Right lobe of liver (tissue), 6 donors: ENCODE measurements at regions not wholly inside any gene's neighbourhood (a gene's known extent, or its start where the extent isn't known, plus 50 kb on each side); places are given as distances from the start of the nearest gene placed in this dataset.

Source experiments
- ATAC-seq, 4 donors: fragments of 200-7000 bp; cut with Tn5 transposase; one replicate each; pipeline ENCODE4 v1.9.1; 2020; ENCODE audit warnings: mild to moderate bottlenecking in 4 of 4, moderate library complexity in 4 of 4
- DNase-seq, 3 donors: peaks; one replicate each; pipeline ENCODE4 v3.0.0-alpha.2; 2020
- H3K27ac ChIP-seq, 3 donors: fragments of 200-600 bp; one replicate each; pipeline ENCODE4 v1.8.0; 2022
- H3K27me3 ChIP-seq, 2 donors: fragments of 200-600 bp; one replicate each; pipeline ENCODE4 v1.8.0; 2022
- H3K36me3 ChIP-seq, 4 donors: fragments of 200-600 bp; sonication (generic) in 1 of 4; one replicate each; pipeline versions ENCODE4 v1.5.1 to v1.8.0; 2017 to 2022; ENCODE audit warnings: control low read depth in 1 of 4
- H3K4me1 ChIP-seq, 4 donors: fragments of 200-600 bp; sonication (generic) in 1 of 4; one replicate each; pipeline versions ENCODE4 v1.5.1 to v1.8.0; 2017 to 2022; ENCODE audit warnings: control low read depth in 1 of 4
- H3K4me3 ChIP-seq, 3 donors: fragments of 200-600 bp; one replicate each; pipeline ENCODE4 v1.8.0; 2022
- H3K9me3 ChIP-seq, 4 donors: fragments of 200-600 bp; sonication (generic) in 1 of 4; one replicate each; pipeline versions ENCODE4 v1.5.1 to v1.8.0; 2017 to 2022; ENCODE audit warnings: control low read depth in 1 of 4
- CTCF ChIP-seq, 4 donors: fragments of 200-600 bp in 3 of 4; fragments of 450-650 bp in 1 of 4; IDR thresholded peaks; one replicate each; pipeline versions ENCODE4 v1.5.1 to v1.8.0; 2016 to 2022; ENCODE audit warnings: antibody characterized with exemption in 4 of 4, mild to moderate bottlenecking in 2 of 4
- POLR2A ChIP-seq: fragments of 450-650 bp; IDR thresholded peaks from one replicate; pipeline ENCODE4 v1.6.1; 2017; ENCODE audit warnings: antibody characterized with exemption, mild to moderate bottlenecking
- WGBS: methylation state at CpG from one replicate; pipeline ENCODE4 v1.1.6; 2018; ENCODE audit warnings: low coverage, low lambda C conversion rate; ENCODE audit not compliant: insufficient coverage; ENCODE audit errors: missing lambda C conversion rate; 5-methylcytosine and 5-hydroxymethylcytosine counted together
- intact Hi-C, 2 donors: fragments of 100-400 bp; cut with DNase I; formaldehyde crosslinking; loops; one replicate each; pipeline versions ENCODE4 v1.11.2 to v1.14.1; 2022
- donor health status: DM: no; HTN: yes; CAD: no.
- donor health status: DM: no; HTN: no; CAD: no.
- donor health status: DM: no; HTN: no; CAD: no.
- donor health status: DM: no; HTN: yes; CAD: no.
- donor health status: DM: no; HTN: yes; CAD: no.

- H3K4me3 ChIP-seq, result no peak overlapping the region
- no peak for DNase-seq
- intact Hi-C loops, result no loop called here
- 52% methylated on average over 4 of the region's 4 CpGs for WGBS
- TF ChIP-seq POLR2A, result no peak
- no peak for TF ChIP-seq CTCF (IDR thresholded peaks at IDR 0.05)
- no peaks in the 10 kb centered on the region for H3K9me3 ChIP-seq
- no peaks in the 10 kb centered on the region for H3K4me1 ChIP-seq
- no peaks in the 10 kb centered on the region for H3K36me3 ChIP-seq
- no peaks in the 10 kb centered on the region for H3K27me3 ChIP-seq
- H3K27ac ChIP-seq, result no peak overlapping the region
- no peak for ATAC-seq
Observed at GRCh38 chr6:67141005-67141404, 1434.0 kb upstream of the EYS start.

- Histone ChIP-seq H3K36me3 (no peaks in the 10 kb centered on the region), H3K27me3 (no peaks in the 10 kb centered on the region), H3K9me3 (no peaks in the 10 kb centered on the region), H3K4me1 (no peaks in the 10 kb centered on the region), H3K27ac (no peak overlapping the region), H3K4me3 (no peak overlapping the region)
- 59% methylated on average over 5 of the region's 5 CpGs for WGBS
- ATAC-seq (no peak), DNase-seq (no peak)
- TF ChIP-seq POLR2A, result no peak
- TF ChIP-seq CTCF (IDR thresholded peaks at IDR 0.05), result no peak
- intact Hi-C loops, result no loop called here
Observed at GRCh38 chr6:67133973-67134372, 1426.9 kb upstream of the EYS start.

- no peak for DNase-seq
- 80% methylated on average over 1 of the region's 2 CpGs for WGBS
- H3K36me3 ChIP-seq, result no peaks in the 10 kb centered on the region
- no peaks in the 10 kb centered on the region for H3K4me1 ChIP-seq
- H3K4me3 ChIP-seq, result no peak overlapping the region
- TF ChIP-seq CTCF (IDR thresholded peaks at IDR 0.05), result no peak
- TF ChIP-seq POLR2A, result no peak
- ATAC-seq, result no peak
- no peaks in the 10 kb centered on the region for H3K9me3 ChIP-seq
- no peaks in the 10 kb centered on the region for H3K27me3 ChIP-seq
- intact Hi-C loops, result no loop called here
- no peak overlapping the region for H3K27ac ChIP-seq
Observed at GRCh38 chr6:67131827-67132226, 1424.8 kb upstream of the EYS start.

GRCh38 chr6:67129780-67130179 lies 1422.8 kb upstream of the EYS start:
- H3K9me3 ChIP-seq, result no peaks in the 10 kb centered on the region
- H3K4me1 ChIP-seq, result no peaks in the 10 kb centered on the region
- ATAC-seq, result no peak
- TF ChIP-seq CTCF (IDR thresholded peaks at IDR 0.05) (no peak), POLR2A (no peak)
- H3K4me3 ChIP-seq, result no peak overlapping the region
- DNase-seq, result no peak
- intact Hi-C loops, result no loop called here
- WGBS, result 46% methylated on average over 4 of the region's 4 CpGs
- no peaks in the 10 kb centered on the region for H3K27me3 ChIP-seq
- H3K27ac ChIP-seq, result no peak overlapping the region
- no peaks in the 10 kb centered on the region for H3K36me3 ChIP-seq

GRCh38 chr6:67127041-67127440 lies 1420.0 kb upstream of the EYS start:
- WGBS, result 41% methylated on average over 1 of the region's 1 CpG
- DNase-seq (no peak), ATAC-seq (no peak)
- Histone ChIP-seq H3K27ac (no peak overlapping the region), H3K4me1 (no peaks in the 10 kb centered on the region), H3K27me3 (no peaks in the 10 kb centered on the region), H3K4me3 (no peak overlapping the region), H3K36me3 (no peaks in the 10 kb centered on the region), H3K9me3 (no peaks in the 10 kb centered on the region)
- TF ChIP-seq CTCF (IDR thresholded peaks at IDR 0.05) (no peak), POLR2A (no peak)
- intact Hi-C loops, result no loop called here
